NCI-H1105 treated with DMSO at 0.1 percent for 48 hours (cell line): ENCODE measurements at regions not wholly inside any gene's neighbourhood (a gene's known extent, or its start where the extent isn't known, plus 50 kb on each side); places are given as distances from the start of the nearest gene placed in this dataset.

Experiments used
- DNase-seq: peaks from one replicate; lab custom pipeline; 2025; lab: John Stamatoyannopoulos, UW

DNA sequence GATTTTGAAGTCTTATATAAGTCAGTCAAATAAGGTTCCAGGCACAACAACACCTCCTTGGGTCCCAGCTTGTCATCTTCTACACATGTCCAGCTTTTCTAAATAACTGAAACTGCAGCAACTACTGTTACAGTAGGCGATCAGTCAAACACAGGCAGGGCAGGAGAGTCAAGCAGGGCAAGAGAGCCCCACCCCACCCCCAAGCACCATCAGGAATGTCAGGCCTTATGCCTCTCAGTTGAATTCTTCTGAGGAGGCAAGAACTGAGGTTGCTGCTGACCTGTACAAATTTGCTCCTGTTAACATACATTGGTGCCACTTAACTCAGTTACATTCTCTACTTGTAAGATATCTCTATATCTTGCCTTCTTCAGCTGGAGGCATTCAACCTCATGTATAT is 608.8 kb upstream of the PCDH10 start:
- no peak for DNase-seq

DNA sequence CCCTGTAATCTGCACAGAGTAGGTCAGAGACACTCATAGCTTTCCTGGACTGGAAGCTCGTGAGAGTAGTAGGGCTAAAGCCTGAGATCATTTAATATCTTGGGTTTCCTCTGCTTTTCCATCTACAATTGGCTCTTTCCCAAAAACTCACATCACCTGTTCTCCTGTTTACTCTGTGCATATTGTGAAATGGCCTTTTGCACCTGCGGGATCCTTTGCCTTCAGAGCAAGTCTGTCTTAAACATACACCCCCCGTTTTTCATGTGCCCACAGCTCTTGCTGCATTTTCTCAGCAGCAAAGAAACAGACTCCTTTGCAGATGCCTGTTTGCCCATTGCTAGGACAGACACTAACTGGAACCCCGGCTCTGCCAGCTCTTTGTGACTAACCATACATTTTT is 608.3 kb upstream of the PCDH10 start:
- DNase-seq: peak; percentile 83

DNA sequence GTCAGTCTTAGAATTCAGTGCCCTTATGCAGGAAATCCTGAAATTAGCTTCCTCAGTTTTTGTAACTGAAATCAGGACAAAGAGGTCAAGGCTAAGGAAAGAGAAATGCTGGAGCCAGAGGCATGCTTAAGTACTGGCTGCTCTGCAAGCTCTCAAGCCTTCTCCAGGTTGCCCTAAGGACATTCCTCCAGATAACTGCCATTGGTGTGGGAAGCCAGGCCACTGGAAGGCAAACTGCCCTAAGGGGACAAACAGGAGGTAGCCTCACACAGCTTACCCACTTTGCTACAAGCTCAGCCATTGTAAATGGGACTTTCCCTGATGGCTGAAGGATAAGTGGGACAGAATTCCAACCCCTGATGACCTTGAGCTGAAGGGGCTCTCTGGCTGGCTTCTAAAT is 606.9 kb upstream of the PCDH10 start:
- DNase-seq: no peak

DNA sequence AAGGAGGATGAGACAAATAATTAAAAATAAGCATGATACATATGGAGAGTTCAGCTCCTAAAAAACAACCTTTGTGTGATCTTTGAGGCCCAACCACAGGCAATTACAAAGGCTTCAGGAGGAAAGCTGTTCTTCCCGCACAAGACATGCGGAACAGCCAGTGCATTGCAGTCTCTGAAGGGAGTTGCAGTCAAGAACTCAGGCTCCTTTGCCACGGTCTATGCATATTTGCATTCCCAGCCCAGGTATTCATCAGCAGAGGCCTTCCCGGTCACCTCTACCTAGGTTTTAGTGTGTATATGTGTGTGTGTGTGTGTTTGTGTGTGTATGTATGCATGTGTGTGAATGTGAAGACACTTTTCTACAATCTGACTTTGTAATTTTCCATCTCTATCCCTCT is 600.6 kb upstream of the PCDH10 start:
- no peak for DNase-seq

DNA sequence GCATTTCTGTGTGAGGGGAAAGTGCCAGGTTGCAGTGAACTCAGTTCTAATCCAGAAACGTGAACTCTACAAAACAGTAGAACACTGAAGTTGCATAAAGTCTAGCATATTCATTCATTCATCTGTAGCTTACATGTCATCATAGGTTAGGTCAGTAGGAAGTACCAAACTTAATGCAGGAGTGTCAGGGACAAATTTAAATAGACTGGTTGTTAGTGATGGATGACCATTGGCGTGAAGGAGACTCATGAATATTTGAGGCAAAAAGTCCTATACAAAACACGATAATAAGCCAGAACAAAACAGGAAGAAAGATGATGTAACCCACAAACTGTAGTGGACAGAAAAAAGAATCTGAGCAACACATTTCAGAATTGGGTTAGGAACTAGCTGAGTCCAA is 592.8 kb upstream of the PCDH10 start:
- no peak for DNase-seq

DNA sequence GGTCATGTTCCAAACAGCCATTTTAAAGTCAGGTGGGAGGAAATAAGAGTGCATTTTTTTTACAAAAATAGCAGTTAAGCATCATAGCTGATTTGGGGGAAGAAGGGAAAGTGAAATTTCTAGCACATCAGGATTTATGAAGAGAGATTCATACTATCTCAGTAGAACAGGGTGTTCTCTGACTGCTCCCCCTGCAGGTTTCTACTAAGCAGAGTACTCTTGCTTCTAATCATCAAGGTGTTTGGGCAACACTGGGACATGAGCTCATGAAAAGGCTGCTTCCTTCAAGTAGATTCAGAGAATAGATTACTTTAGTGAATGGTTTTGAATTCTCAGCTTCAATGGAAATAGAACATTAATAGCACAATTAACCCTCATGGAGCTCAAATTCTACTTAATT is 591.4 kb upstream of the PCDH10 start:
- no peak for DNase-seq

DNA sequence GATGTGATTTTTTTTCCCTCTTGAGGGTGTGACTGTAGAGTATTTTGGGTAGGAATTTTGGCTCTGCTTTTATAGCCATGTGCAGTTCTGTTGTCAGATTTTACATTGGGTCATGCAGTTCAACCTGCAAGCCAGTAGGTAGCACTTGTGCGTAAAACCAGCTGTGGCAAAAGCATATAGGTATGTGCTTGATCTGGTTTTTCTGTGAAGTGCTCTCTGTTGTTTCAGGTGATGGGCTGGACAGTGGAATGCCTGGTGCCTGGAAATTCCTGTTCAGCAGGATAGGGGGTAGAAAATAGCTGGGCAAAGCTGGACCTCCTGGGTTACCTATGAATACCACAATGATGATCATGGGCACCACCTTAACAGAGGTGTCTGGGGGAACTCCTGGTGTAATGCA is 584.2 kb upstream of the PCDH10 start:
- no peak for DNase-seq

DNA sequence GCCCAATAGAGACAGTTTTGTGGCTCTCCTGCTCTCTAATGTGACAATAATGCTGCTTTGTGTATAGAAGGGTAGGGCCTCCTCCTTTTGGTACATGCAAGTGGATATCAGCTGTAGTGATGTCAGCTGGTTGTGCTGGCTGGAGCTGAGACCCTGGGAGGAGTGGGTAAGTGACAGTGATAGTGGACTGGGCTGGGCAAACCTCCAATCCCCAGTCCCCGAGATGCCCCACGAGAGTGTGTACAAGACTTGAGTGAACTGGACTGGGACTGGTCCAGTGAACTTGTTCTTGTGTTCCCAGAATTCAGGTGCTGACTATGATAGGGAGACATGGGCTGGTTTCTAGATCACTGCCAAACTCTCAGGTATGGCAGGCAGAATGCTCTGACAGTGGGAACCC is 583.6 kb upstream of the PCDH10 start:
- DNase-seq: no peak

DNA sequence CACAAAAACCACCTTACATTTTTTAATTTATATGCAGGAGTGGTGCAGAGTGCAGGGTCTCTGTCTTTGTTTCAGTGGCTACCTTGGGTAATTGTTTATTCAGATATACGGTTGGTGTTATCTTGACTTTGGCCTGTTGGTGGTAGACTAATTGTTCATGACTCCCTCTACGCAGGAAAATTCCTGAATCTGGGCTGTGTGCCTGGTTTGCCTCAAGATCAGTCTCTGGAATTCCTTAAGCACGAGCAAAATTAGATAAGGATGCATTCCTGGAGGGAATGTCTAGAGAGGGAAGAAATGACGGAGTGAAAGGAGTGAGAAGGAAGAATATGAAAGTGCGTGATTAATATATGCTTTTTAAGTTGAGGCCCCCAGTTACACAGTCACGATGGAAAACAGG is 576.9 kb upstream of the PCDH10 start:
- DNase-seq: no peak

DNA sequence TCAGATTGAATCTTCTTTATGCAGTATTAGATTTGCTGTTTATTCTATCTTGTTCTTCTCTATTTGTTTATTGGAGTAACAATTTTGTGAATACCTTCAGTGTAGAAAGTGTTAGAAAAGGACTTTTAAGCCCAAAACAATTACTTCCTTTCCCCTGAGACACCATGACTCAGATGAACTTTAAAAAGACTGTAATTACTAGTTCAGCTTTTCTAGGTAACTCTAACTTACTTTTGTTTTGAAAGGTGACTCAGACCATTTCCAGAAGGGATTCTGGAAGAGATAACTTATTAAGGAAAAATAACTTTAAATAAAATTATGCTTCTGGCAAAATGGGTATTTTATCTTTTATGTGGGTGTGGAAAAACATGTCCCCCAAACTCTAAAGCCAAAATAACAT is 561.5 kb upstream of the PCDH10 start:
- DNase-seq: no peak

DNA sequence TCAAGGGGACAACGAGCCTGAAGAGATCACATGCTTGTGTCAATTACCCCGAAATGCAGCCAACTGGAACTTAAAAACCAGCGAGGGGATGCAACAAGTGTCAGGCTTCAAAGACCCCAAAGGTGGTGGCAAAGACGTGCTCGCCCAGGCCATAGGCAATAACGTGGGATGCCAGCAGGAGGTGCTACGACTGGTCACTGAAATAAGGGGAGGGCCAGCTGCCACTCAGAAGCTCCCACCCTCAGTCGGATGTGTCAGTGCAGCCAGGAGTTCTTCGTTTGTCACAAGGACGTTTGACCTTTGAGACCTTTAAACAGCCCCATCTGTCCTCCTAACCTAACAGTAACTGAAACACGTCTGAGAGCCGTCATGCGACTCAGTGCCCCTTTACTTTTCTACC is 556.8 kb upstream of the PCDH10 start:
- no peak for DNase-seq

DNA sequence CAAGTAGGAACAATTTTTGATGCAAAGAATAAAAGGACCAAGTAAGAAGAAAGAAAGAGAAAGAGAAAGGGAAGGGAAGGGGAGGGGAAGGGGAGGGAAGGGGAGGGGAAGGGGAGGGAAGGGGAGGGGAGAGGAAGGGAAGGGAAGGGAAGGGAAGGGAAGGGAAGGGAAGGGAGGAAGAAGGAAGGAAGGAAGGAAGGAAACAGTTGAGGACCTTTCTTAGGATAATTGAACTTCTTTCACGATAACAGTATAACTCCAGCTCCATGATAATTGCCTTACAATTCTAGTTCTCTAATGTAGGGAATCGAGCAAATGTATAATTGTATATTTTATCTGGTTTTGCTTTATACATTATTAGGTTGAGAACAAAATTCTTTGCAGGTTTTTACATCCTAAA is 556.2 kb upstream of the PCDH10 start:
- no peak for DNase-seq

DNA sequence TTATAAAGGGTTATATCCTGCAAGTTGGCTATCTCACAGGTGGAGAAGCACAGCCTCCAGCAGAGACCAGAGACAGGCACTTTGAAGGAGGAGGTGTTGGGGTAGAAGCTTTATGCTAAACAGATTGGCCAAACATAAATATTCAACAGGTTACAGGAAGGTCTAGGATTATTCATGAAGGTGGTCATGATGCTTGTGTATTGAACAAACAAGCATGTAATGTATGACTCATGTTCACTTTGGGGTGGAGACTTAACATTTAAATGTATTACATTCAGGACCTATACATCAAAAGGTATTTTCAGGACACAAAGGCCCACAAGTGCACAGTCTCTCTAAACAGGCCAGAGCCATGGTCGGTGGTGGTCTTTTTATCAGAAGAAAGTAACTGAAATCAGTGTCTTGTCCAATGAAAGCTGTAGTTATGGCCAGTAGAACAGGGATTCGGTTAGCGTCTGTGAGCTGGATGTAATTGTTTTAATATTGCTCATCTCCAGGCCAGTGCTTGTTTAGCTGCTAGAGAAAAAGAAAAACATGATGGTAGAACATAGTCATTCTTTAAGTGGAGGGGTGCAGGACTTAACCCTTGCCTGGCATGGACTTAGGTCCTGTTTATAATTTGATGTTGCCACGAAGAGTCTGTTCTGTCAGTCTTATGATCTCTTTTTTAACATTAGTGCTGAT is 555.2 kb upstream of the PCDH10 start:
- no peak for DNase-seq

DNA sequence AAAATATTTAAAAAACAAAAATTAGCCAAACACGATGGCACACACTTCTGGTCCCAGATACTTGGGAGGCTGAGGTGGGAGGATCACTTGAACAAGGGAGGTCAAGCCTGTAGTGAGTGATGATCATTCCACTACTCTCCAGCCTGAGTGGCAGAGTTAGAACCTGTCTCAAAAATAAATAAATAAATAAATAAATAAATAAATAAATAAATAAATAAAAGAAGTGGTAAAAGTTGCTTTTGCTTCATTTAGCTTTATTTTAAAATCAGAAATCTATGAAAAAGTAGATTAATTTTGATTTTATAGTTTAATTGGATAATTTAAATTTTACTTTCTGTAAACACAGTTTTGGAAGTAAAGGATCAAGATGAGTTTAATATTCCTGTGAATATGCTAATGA is 552.9 kb upstream of the PCDH10 start:
- no peak for DNase-seq

DNA sequence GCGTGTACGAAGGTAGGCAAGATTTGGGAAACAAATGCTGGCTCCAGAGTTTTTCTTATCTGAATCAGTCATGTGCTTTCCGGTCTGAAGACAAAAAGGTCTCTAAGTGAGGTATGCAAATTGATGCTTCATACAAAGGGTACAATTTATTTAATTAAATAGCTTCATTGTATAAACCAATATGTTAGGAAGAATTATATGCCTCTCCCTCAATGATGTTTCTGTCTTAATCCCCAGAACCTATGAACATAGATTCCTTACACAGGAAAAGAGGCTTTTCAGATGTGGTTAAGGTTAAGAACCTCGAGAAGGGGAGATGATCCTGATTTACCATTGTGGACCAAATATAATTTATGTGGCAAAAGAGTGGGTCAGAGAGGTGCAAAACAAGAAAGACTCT is 543.5 kb upstream of the PCDH10 start:
- no peak for DNase-seq

DNA sequence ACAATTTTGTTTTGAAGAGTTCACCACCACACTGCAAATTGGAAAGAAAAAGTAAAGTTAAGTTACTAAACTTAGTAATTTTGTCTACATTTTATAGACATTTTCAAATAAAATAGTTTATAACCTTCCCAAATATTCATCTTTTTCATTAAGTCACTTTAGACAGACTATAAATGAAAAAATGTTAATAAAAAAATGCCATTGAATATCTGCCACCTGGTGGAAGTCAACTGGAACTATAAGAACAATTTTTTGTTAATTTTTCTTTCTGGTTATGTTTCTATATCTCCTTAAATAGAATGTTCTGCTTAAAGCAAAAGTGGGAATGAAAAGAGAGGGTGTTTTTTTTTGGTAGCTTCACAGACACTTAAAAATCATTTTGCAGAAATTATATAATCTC is 534.4 kb upstream of the PCDH10 start:
- no peak for DNase-seq

DNA sequence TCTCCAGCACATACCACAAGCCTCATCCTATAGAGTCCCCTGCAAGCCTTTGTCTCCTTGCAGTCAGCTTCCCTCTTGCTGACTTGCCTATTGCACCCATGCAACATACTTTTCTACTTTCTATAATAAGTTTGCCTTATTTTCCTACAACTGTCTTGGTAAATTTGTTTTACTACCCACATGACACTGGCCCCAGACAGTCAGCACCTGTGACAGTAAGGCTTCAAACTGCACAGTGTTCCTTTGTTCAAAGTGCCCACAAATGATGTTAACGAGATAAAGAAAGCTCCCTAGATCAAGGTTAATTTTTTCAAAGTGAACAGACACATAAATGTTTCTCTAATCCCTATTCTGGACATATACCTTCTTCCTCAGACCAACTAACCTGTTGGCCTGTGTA is 529.1 kb upstream of the PCDH10 start:
- no peak for DNase-seq

DNA sequence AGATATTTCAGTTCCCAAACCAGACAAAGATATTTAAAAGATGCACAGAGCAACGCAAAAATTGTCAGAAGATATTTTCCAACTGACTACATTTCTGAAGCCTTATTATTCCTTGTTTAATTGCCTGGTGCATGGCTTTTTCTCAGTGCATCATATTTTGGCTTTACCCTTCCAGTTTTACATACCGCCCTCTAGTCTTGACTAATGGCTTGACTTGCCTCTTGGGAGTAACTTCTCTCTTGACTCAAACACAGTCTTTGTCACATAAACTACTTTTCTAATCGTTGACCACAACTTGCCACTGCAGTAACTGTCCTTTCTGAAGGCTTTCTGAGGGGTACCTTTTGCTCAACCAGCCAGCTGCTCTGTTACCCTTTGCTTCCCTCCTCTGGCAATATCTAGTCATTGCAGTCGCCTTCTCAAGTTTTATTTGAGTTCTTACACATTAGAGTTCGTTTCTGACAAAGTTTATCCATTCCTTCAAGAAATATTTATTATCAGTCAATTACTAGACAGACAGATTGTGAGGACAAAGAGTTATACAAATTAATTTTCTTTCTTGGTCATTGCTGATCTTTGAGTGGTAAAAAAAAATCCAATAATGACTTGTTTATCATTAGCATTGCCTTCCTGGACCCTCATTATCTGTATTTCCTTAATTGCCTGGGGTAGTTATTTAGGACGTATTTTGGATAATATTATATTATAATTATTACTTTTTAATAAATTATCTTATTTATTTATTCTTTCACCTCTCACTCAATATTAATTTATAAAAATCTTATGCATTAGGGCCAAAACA is 506.9 kb upstream of the PCDH10 start:
- peak; percentile 46 for DNase-seq

DNA sequence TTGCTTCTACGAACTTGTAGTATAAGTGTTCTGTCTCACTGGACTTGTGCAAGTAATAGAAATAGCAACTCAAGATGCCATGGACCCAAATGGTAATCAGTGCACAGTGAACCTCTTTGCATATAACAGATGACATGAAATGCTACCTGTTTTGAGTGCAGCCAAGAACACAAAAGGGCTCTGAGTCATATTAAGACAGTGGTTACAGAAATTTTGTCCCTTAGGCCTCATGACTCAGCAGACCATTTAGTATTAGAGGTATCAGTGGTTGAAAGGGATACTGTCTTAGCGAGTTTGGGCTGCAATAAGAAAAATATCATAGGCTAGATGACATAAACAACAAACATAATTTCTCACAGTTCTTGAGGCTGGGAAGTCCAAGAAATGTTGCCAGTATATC is 502.9 kb upstream of the PCDH10 start:
- DNase-seq: no peak

DNA sequence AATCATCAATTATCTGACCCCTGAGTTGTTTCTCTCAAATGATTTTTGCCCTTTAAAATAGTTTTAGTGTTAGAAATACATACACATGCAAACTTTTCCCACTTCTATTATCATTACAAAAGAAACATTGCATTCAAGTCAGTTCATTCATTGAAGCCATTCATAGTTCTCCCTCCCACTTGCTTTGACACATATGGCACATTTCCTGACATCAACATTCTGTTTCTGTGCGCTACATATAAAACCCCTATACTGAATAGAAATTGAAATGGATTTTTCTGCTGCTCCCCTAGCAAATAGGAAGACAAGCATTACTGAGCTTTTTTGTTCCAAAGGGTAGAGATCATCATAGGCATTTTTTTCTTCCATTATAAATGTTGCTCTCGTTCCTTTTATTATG is 497.9 kb upstream of the PCDH10 start:
- no peak for DNase-seq

DNA sequence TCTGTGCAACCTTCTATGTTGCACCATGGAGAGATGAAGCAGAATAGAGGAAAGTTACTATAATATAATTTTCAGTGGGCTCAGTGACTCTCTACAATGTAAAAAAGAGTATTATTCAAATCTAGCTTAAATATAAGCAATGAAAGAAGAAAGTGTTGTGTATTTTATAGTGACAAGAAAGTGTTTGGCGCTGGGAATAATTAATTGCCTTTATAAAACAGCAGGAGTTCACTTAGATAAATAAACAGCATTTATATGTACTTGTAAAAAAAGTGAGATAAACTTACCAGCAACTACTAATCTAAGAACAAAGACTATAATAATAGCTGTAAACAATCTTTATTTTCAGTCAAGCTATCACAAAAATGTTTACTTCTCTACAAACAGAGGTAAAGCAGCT is 488.9 kb upstream of the PCDH10 start:
- no peak for DNase-seq

DNA sequence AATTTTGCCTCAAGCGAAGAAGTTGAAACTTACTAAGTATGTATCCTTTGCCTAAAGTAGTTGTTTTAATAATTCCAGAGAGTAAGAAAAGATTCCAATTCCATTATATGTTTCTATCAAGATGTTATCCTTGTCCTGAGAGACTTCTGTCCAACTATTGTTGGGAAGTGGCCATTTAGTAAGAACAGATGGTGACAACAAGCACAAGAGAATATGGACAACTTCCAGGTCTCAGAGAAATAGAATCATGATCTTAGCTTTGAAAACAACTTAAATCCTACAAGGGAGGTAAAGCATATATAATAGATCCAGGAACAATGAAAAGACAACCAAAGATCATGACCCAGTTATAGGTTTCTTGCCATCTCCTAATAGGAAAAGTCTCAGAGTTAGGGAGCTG is 486.6 kb upstream of the PCDH10 start:
- DNase-seq: no peak

DNA sequence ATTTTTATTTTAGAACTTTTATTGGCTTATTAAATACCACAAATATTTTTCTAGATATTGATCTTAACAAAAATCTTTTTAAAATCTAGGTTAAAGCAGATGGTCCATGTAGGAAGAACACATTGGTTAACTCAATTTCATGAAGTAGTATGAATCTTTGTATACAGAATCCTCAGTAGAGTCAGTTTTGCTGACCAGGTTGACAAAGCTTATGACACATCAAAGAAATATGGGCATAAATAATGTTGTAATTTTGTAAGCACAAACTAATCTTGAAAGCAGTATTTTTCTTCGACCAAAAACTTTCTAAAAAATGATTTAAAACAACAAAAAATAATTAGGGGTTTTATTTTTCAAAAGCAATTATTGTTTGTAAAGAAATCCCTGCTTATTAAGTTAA is 479.3 kb upstream of the PCDH10 start:
- no peak for DNase-seq

DNA sequence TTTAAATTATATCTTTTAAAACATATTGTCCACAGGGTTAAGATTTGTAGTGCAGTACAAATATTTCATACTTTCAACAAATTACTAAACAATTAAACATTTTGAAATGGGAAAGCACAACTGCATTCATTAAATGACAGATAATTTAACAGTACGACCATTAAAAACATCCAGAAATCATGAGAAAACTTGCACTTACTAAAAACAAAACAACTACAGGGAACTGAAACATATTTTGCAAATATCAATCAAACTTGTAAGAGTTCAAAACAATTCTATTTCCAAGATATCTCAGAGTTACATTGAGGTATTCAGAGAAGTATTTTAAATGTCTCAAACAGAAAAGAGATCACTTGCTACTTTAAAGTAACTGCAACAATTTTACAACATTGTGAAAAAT is 478.5 kb upstream of the PCDH10 start:
- DNase-seq: no peak
